ENCODE measurements at regions not wholly inside any gene's neighbourhood (a gene's known extent, or its start where the extent isn't known, plus 50 kb on each side); places are given as distances from the start of the nearest gene placed in this dataset.

DNA sequence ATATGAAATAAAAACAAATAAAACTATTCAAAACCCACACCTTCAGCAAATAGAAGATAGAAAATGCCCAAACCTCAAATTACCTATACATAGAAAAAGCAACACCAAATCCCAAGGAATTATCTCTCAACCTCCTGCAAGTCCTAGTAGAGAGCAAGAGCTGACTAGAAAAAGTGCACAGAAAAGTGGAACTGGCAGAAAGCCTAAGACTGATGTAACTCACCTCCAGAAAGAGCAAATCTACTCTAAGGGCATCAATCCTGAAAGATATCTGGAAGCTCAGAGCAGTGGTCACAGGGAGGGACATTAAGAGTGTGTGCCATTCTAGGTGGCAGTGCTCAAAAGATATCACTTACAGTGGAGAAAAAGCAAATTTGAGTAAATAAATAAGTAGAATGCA lies 62.1 kb upstream of the PLEKHG7 start:
- no peak for TF ChIP-seq CTCF (IDR thresholded peaks at IDR 0.05)
- no peak for TF ChIP-seq POLR2A (IDR thresholded peaks at IDR 0.05)

Data from heart left ventricle (tissue), 13 donors.